ENCODE measurements at regions not wholly inside any gene's neighbourhood (a gene's known extent, or its start where the extent isn't known, plus 50 kb on each side); places are given as distances from the start of the nearest gene placed in this dataset.

- Histone ChIP-seq H3K4me1 (ENCODE audit: low read length) (peaks cover 10% of the 10 kb centered on the region), H4K20me1 (ENCODE audit: insufficient read depth, low read length) (no peaks in the 10 kb centered on the region), H3K36me3 (replicated peaks; ENCODE audit: low read depth, low read length) (no peaks in the 10 kb centered on the region), H3K27me3 (ENCODE audit: low read depth, low read length) (no peaks in the 10 kb centered on the region), H3K9me3 (ENCODE audit: insufficient read depth, low read length) (no peaks in the 10 kb centered on the region), H3K27ac (ENCODE audit: low read length) (no peak overlapping the region), H3K79me2 (ENCODE audit: low read length) (no peaks in the 10 kb centered on the region), H2AFZ (ENCODE audit: low read depth, low read length) (no peak overlapping the region), H3K4me2 (ENCODE audit: low read length) (no peak overlapping the region), H3K4me3 (ENCODE audit: low read length) (no peak overlapping the region), H3K9ac (ENCODE audit: low read length) (no peak overlapping the region)
- TF ChIP-seq, protein P1, sequence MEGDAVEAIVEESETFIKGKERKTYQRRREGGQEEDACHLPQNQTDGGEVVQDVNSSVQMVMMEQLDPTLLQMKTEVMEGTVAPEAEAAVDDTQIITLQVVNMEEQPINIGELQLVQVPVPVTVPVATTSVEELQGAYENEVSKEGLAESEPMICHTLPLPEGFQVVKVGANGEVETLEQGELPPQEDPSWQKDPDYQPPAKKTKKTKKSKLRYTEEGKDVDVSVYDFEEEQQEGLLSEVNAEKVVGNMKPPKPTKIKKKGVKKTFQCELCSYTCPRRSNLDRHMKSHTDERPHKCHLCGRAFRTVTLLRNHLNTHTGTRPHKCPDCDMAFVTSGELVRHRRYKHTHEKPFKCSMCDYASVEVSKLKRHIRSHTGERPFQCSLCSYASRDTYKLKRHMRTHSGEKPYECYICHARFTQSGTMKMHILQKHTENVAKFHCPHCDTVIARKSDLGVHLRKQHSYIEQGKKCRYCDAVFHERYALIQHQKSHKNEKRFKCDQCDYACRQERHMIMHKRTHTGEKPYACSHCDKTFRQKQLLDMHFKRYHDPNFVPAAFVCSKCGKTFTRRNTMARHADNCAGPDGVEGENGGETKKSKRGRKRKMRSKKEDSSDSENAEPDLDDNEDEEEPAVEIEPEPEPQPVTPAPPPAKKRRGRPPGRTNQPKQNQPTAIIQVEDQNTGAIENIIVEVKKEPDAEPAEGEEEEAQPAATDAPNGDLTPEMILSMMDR (IDR thresholded peaks at IDR 0.05; ENCODE audit: low read depth, low read length): no peak
Measured at GRCh38 chr5:107017616-107018015, 653.1 kb downstream of the EFNA5 start.

DNA sequence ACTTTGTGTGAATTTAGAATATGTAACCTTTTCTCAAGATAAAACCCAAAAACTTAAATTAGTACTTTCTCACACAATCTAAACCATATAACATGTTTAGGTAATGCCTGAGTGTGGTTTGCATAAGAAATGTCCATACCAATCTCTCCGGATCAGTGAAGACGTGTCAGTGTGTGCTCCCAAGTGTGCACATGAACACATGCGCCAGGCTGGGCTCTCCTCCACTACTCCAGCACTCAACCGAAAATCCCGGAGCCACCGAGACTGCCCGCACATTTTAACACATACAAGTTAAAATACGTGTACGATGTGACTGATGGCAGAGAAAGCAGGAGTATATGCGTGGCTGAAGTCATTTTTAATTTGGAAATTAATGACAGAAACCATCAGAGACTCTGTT is 658.4 kb downstream of the EFNA5 start:
- Histone ChIP-seq H4K20me1 (ENCODE audit: insufficient read depth, low read length) (no peaks in the 10 kb centered on the region), H3K9ac (ENCODE audit: low read length) (no peak overlapping the region), H3K4me1 (ENCODE audit: low read length) (no peaks in the 10 kb centered on the region), H3K79me2 (ENCODE audit: low read length) (no peaks in the 10 kb centered on the region), H3K27me3 (ENCODE audit: low read depth, low read length) (no peaks in the 10 kb centered on the region), H2AFZ (ENCODE audit: low read depth, low read length) (no peak overlapping the region), H3K27ac (ENCODE audit: low read length) (no peak overlapping the region), H3K9me3 (ENCODE audit: insufficient read depth, low read length) (no peaks in the 10 kb centered on the region), H3K4me3 (ENCODE audit: low read length) (no peak overlapping the region), H3K36me3 (replicated peaks; ENCODE audit: low read depth, low read length) (no peaks in the 10 kb centered on the region), H3K4me2 (ENCODE audit: low read length) (no peak overlapping the region)
- TF ChIP-seq, protein P1 (IDR thresholded peaks at IDR 0.05; ENCODE audit: low read depth, low read length): no peak
- TF ChIP-seq EZH2phosphoT487 (IDR thresholded peaks at IDR 0.05; ENCODE audit: low read depth): no peak

- no peak overlapping the region for H3K27ac ChIP-seq (ENCODE audit: low read length)
- no peak overlapping the region for H2AFZ ChIP-seq (ENCODE audit: low read depth, low read length)
- H3K27me3 ChIP-seq (ENCODE audit: low read depth, low read length): no peaks in the 10 kb centered on the region
- no peaks in the 10 kb centered on the region for H3K36me3 ChIP-seq (replicated peaks; ENCODE audit: low read depth, low read length)
- H3K4me2 ChIP-seq (ENCODE audit: low read length): no peak overlapping the region
- no peaks in the 10 kb centered on the region for H3K9me3 ChIP-seq (ENCODE audit: insufficient read depth, low read length)
- TF ChIP-seq EZH2phosphoT487 (IDR thresholded peaks at IDR 0.05; ENCODE audit: low read depth): no peak
- TF ChIP-seq, protein P1 (IDR thresholded peaks at IDR 0.05; ENCODE audit: low read depth, low read length): no peak
- no peaks in the 10 kb centered on the region for H4K20me1 ChIP-seq (ENCODE audit: insufficient read depth, low read length)
- no peaks in the 10 kb centered on the region for H3K79me2 ChIP-seq (ENCODE audit: low read length)
- H3K4me3 ChIP-seq (ENCODE audit: low read length): no peak overlapping the region
- H3K4me1 ChIP-seq (ENCODE audit: low read length): no peaks in the 10 kb centered on the region
- H3K9ac ChIP-seq (ENCODE audit: low read length): no peak overlapping the region
Measured at GRCh38 chr5:107011605-107012004, 659.1 kb downstream of the EFNA5 start.

- no peaks in the 10 kb centered on the region for H3K27me3 ChIP-seq (ENCODE audit: low read depth, low read length)
Measured at GRCh38 chr5:107010060-107010459, 660.7 kb downstream of the EFNA5 start.

More at GRCh38 chr5:107010060-107010459, 660.7 kb downstream of the EFNA5 start:
- Histone ChIP-seq H3K4me3 (ENCODE audit: low read length) (no peak overlapping the region), H3K79me2 (ENCODE audit: low read length) (no peaks in the 10 kb centered on the region), H3K36me3 (replicated peaks; ENCODE audit: low read depth, low read length) (no peaks in the 10 kb centered on the region), H3K4me2 (ENCODE audit: low read length) (no peak overlapping the region), H2AFZ (ENCODE audit: low read depth, low read length) (no peak overlapping the region), H3K4me1 (ENCODE audit: low read length) (no peaks in the 10 kb centered on the region), H3K9me3 (ENCODE audit: insufficient read depth, low read length) (no peaks in the 10 kb centered on the region), H3K9ac (ENCODE audit: low read length) (no peak overlapping the region), H4K20me1 (ENCODE audit: insufficient read depth, low read length) (no peaks in the 10 kb centered on the region), H3K27ac (ENCODE audit: low read length) (no peak overlapping the region)
- TF ChIP-seq, protein P1 (IDR thresholded peaks at IDR 0.05; ENCODE audit: low read depth, low read length): no peak
- no peak for TF ChIP-seq EZH2phosphoT487 (IDR thresholded peaks at IDR 0.05; ENCODE audit: low read depth)
